HEK293 (cell line): ENCODE measurements at regions not wholly inside any gene's neighbourhood (a gene's known extent, or its start where the extent isn't known, plus 50 kb on each side); places are given as distances from the start of the nearest gene placed in this dataset.

Experiments
- CTCF ChIA-PET: fragments of 350-600 bp; formaldehyde crosslinking; extraction: SDS; loops from one replicate; lab custom pipeline; 2021; ENCODE audit warnings: antibody characterized with exemption; lab: Yijun Ruan, JAX
- POLR2A ChIA-PET: fragments of 300-600 bp; formaldehyde crosslinking; extraction: SDS; loops from one replicate; lab custom pipeline; 2020; ENCODE audit warnings: antibody characterized with exemption, inconsistent platforms; lab: Yijun Ruan, JAX
- H3K27ac ChIP-seq: fragments of 200-500 bp; sonication (Bioruptor generic); 2 replicates; pipeline ENCODE4 v1.5.1; 2014; ENCODE audit warnings: low read depth, low read length, control low read depth, inconsistent platforms; ENCODE audit errors: extremely low read depth
- H3K36me3 ChIP-seq, 2 experiments: fragments of 200-500 bp in 1 of 2; sonication (Bioruptor generic) in 1 of 2; 1 replicate in 1 of 2; 2 replicates in 1 of 2; pipeline ENCODE4 v1.5.1; 2014 to 2017; ENCODE audit warnings: inconsistent platforms in 2 of 2, low read length in 2 of 2; ENCODE audit not compliant: control insufficient read depth in 2 of 2, insufficient read depth in 1 of 2
- H3K4me1 ChIP-seq: fragments of 200-500 bp; sonication (Bioruptor generic); 2 replicates; pipeline ENCODE4 v1.5.1; 2014; ENCODE audit warnings: mild to moderate bottlenecking, low read length, inconsistent platforms; ENCODE audit not compliant: control insufficient read depth, insufficient read depth
- H3K4me3 ChIP-seq: 2 replicates; pipeline ENCODE4 v1.5.1; 2011; ENCODE audit warnings: low read depth, mild to moderate bottlenecking, control low read depth, low read length, moderate library complexity
- H3K9me3 ChIP-seq: fragments of 200-500 bp; sonication (Bioruptor generic); 2 replicates; pipeline ENCODE4 v1.5.1; 2014; ENCODE audit warnings: low read depth, low read length, inconsistent platforms; ENCODE audit not compliant: control insufficient read depth, insufficient read depth
- CTCF ChIP-seq: fragments of 450-650 bp; formaldehyde crosslinking; IDR thresholded peaks from 2 replicates; pipeline ENCODE4 v1.5.1; 2016; ENCODE audit warnings: missing biosample characterization, missing genetic modification characterization
- GLIS2 ChIP-seq: fragments of 450-650 bp; formaldehyde crosslinking; IDR thresholded peaks from 2 replicates; pipeline ENCODE4 v1.5.1; 2016; ENCODE audit warnings: missing biosample characterization, missing genetic modification characterization
- KLF8 ChIP-seq: fragments of 450-650 bp; formaldehyde crosslinking; IDR thresholded peaks from 2 replicates; pipeline ENCODE4 v1.5.1; 2016; ENCODE audit warnings: missing biosample characterization, missing genetic modification characterization
- OVOL3 ChIP-seq: fragments of 450-650 bp; formaldehyde crosslinking; IDR thresholded peaks from 2 replicates; pipeline ENCODE4 v1.5.1; 2016; ENCODE audit warnings: missing biosample characterization, missing genetic modification characterization
- TCF7L2 ChIP-seq: IDR thresholded peaks from 2 replicates; pipeline ENCODE4 v1.6.1; 2011; ENCODE audit warnings: low read depth, mild to moderate bottlenecking, inconsistent platforms, low read length, moderate library complexity, borderline replicate concordance
- ZBTB21 ChIP-seq: fragments of 450-650 bp; formaldehyde crosslinking; IDR thresholded peaks from 2 replicates; pipeline ENCODE4 v1.5.1; 2017; ENCODE audit warnings: missing biosample characterization, missing genetic modification characterization
- ZBTB8A ChIP-seq: fragments of 450-650 bp; formaldehyde crosslinking; IDR thresholded peaks from 2 replicates; pipeline ENCODE4 v1.5.1; 2016; ENCODE audit warnings: missing biosample characterization, missing genetic modification characterization
- ZNF175 ChIP-seq: fragments of 450-650 bp; formaldehyde crosslinking; IDR thresholded peaks from 2 replicates; pipeline ENCODE4 v1.5.1; 2016; ENCODE audit warnings: missing biosample characterization, missing genetic modification characterization
- ZNF18 ChIP-seq: fragments of 450-650 bp; formaldehyde crosslinking; IDR thresholded peaks from 2 replicates; pipeline ENCODE4 v1.5.1; 2016; ENCODE audit warnings: missing biosample characterization, missing genetic modification characterization
- ZNF311 ChIP-seq: fragments of 450-650 bp; formaldehyde crosslinking; IDR thresholded peaks from 2 replicates; pipeline ENCODE4 v1.5.1; 2017; ENCODE audit warnings: missing biosample characterization, missing genetic modification characterization, borderline replicate concordance
- ZNF350 ChIP-seq: fragments of 450-650 bp; formaldehyde crosslinking; IDR thresholded peaks from 2 replicates; pipeline ENCODE4 v1.5.0; 2017; ENCODE audit warnings: missing biosample characterization, mild to moderate bottlenecking, missing genetic modification characterization
- ZNF416 ChIP-seq: fragments of 450-650 bp; formaldehyde crosslinking; IDR thresholded peaks from 2 replicates; pipeline ENCODE4 v1.5.1; 2016; ENCODE audit warnings: missing biosample characterization, missing genetic modification characterization
- ZNF433 ChIP-seq: fragments of 450-650 bp; formaldehyde crosslinking; IDR thresholded peaks from 2 replicates; pipeline ENCODE4 v1.5.1; 2016; ENCODE audit warnings: missing biosample characterization, missing genetic modification characterization, low read depth
- ZNF488 ChIP-seq: fragments of 450-650 bp; formaldehyde crosslinking; IDR thresholded peaks from 2 replicates; pipeline ENCODE4 v1.5.1; 2016; ENCODE audit warnings: missing biosample characterization, missing genetic modification characterization
- ZNF514 ChIP-seq: fragments of 450-650 bp; formaldehyde crosslinking; IDR thresholded peaks from 2 replicates; pipeline ENCODE4 v1.5.1; 2016; ENCODE audit warnings: missing biosample characterization, missing genetic modification characterization
- ZNF518A ChIP-seq: fragments of 450-650 bp; formaldehyde crosslinking; conservative IDR thresholded peaks from 2 replicates; pipeline ENCODE4 v1.5.1; 2016; ENCODE audit warnings: low read depth, missing biosample characterization, missing genetic modification characterization
- ZNF561 ChIP-seq: fragments of 450-650 bp; IDR thresholded peaks from 2 replicates; pipeline ENCODE4 v1.5.1; 2018; ENCODE audit warnings: missing biosample characterization, missing genetic modification characterization, borderline replicate concordance
- ZNF701 ChIP-seq: fragments of 450-650 bp; formaldehyde crosslinking; IDR thresholded peaks from 2 replicates; pipeline ENCODE4 v1.5.1; 2016; ENCODE audit warnings: missing biosample characterization, missing genetic modification characterization
- ZNF791 ChIP-seq: fragments of 450-650 bp; formaldehyde crosslinking; IDR thresholded peaks from 2 replicates; pipeline ENCODE4 v1.5.1; 2016; ENCODE audit warnings: missing biosample characterization, missing genetic modification characterization
- ZNF837 ChIP-seq: fragments of 450-650 bp; formaldehyde crosslinking; IDR thresholded peaks from 2 replicates; pipeline ENCODE4 v1.5.1; 2016; ENCODE audit warnings: missing biosample characterization, missing genetic modification characterization
- TF ChIP-seq, protein P1 (sequence below): fragments of 450-650 bp; formaldehyde crosslinking; IDR thresholded peaks from 2 replicates; pipeline ENCODE4 v1.5.1; 2016; ENCODE audit warnings: missing biosample characterization, missing genetic modification characterization

GRCh38 chr13:109963384-109963783 is 177.0 kb upstream of the IRS2 start:
- H3K4me3 ChIP-seq: no peak overlapping the region
- no peak overlapping the region for H3K27ac ChIP-seq
- CTCF ChIA-PET: no interaction called here
- no peaks in the 10 kb centered on the region for H3K4me1 ChIP-seq
- POLR2A ChIA-PET: no interaction called here
- H3K9me3 ChIP-seq: no peaks in the 10 kb centered on the region
- H3K36me3 ChIP-seq: no peaks in the 10 kb centered on the region
- TF ChIP-seq ZNF350 (no peak), ZNF791 (tag by site-specific recombination) (no peak), ZNF488 (tag by site-specific recombination) (no peak), OVOL3 (tag by site-specific recombination) (no peak), ZNF175 (tag by site-specific recombination) (no peak), ZBTB21 (tag by site-specific recombination) (no peak), ZNF701 (tag by site-specific recombination) (no peak), CTCF (tag by site-specific recombination) (no peak)

DNA sequence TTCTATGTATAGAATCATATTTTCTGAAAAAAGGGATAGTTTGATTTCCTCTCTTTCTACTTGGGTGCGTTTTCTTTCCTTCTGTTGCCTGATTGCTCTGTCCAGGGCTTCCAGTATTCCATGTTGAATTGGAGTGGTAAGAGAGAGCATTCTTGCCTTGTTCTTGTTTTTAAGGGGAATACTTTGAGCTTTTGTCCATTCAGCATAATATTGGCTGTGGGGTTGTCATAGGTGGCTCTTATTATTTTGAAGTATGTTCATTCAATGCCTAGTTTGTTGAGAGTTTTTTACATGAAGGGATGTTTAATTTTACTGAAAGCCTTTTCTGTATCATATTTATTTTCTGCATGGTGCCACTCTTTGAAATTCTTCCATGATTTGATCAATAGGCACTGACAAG is 173.5 kb upstream of the IRS2 start:
- H3K9me3 ChIP-seq: no peaks in the 10 kb centered on the region
- no peaks in the 10 kb centered on the region for H3K36me3 ChIP-seq
- TF ChIP-seq ZNF837 (tag by site-specific recombination) (no peak), GLIS2 (tag by site-specific recombination) (no peak)
- H3K4me1 ChIP-seq: no peaks in the 10 kb centered on the region
- ChIA-PET POLR2A (no interaction called here), CTCF (interaction anchor here (0.7 kb wide), 1 partner anchor 100 kb away, joined by 4 read pairs; no protein-coding TSS in a partner anchor)
- no peak overlapping the region for H3K4me3 ChIP-seq
- H3K27ac ChIP-seq: no peak overlapping the region

DNA sequence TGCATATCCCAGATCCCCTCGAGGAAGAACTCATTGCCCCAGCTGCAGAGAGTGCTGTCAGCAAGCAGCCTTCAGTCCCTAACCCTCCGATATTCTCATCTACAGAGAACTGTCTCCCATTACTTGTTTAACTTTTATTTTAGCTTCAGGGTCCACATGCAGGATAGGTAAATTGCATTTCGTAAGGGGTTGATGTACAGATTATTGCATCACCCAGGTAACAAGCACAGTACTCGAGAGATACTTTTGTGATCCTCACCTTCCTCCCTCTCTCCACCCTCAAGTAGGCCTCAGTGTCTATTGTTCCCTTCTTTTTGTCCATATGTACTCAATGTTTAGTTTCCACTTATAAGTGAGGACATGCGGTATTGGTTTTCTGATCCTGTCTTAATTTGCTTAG is 171.5 kb upstream of the IRS2 start:
- Histone ChIP-seq H3K4me1 (no peaks in the 10 kb centered on the region), H3K4me3 (no peak overlapping the region), H3K27ac (no peak overlapping the region), H3K36me3 (no peaks in the 10 kb centered on the region), H3K9me3 (no peaks in the 10 kb centered on the region)
- CTCF ChIA-PET: no interaction called here
- POLR2A ChIA-PET: no interaction called here
- TF ChIP-seq TCF7L2 (no peak), ZNF18 (tag by site-specific recombination) (no peak), ZNF514 (no peak), ZNF433 (tag by site-specific recombination) (no peak), KLF8 (tag by site-specific recombination) (no peak), ZNF311 (no peak), ZNF416 (tag by site-specific recombination) (no peak), ZNF561 (tag by site-specific recombination) (no peak), ZNF518A (tag by site-specific recombination) (no peak), ZBTB8A (tag by site-specific recombination) (no peak)
- TF ChIP-seq, protein P1, sequence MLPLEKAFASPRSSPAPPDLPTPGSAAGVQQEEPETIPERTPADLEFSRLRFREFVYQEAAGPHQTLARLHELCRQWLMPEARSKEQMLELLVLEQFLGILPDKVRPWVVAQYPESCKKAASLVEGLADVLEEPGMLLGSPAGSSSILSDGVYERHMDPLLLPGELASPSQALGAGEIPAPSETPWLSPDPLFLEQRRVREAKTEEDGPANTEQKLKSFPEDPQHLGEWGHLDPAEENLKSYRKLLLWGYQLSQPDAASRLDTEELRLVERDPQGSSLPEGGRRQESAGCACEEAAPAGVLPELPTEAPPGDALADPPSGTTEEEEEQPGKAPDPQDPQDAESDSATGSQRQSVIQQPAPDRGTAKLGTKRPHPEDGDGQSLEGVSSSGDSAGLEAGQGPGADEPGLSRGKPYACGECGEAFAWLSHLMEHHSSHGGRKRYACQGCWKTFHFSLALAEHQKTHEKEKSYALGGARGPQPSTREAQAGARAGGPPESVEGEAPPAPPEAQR: no peak
